IMR-90 (cell line): ENCODE measurements at regions not wholly inside any gene's neighbourhood (a gene's known extent, or its start where the extent isn't known, plus 50 kb on each side); places are given as distances from the start of the nearest gene placed in this dataset.

Experiments used
- ATAC-seq: fragments of 200-7000 bp; cut with Tn5 transposase; 2 replicates; pipeline ENCODE4 v1.9.1; 2020; ENCODE audit warnings: low read depth, mild to moderate bottlenecking, moderate library complexity
- BruUV-seq: library from RNA; stranded (reverse); fragments of 400-500 nt; replicated peaks from 2 replicates; lab custom pipeline; 2021; lab: Mats Ljungman, UMichigan
- CTCF ChIA-PET: fragments of 300-600 bp; formaldehyde crosslinking; extraction: SDS; loops from one replicate; lab custom pipeline; 2021; ENCODE audit warnings: antibody characterized with exemption; lab: Yijun Ruan, JAX
- POLR2A ChIA-PET: fragments of 300-600 bp; sonication (Branson Sonifier 250); formaldehyde crosslinking; loops from one replicate; lab custom pipeline; 2022; ENCODE audit warnings: antibody characterized with exemption; ENCODE audit not compliant: unreplicated experiment; lab: Charles Lee
- DNase-seq: peaks from one replicate; pipeline ENCODE4 v3.0.0; 2013
- H2AFZ ChIP-seq: replicated peaks from 2 replicates; pipeline ENCODE3; 2013; ENCODE audit warnings: low read length, mild to moderate bottlenecking; ENCODE audit not compliant: poor library complexity
- H2AK5ac ChIP-seq: 2 replicates; pipeline ENCODE4 v1.6.1; 2013; ENCODE audit warnings: low read depth, low read length, inconsistent platforms
- H2AK9ac ChIP-seq: replicated peaks from 2 replicates; pipeline ENCODE3; 2013; ENCODE audit warnings: mild to moderate bottlenecking, low read depth, low read length, moderate library complexity; ENCODE audit not compliant: poor library complexity
- H2BK120ac ChIP-seq: 2 replicates; pipeline ENCODE4 v1.6.1; 2013; ENCODE audit warnings: low read depth, low read length, inconsistent platforms
- H2BK15ac ChIP-seq: 3 replicates; pipeline ENCODE4 v1.6.1; 2013; ENCODE audit warnings: low read depth, low read length, inconsistent platforms
- H2BK20ac ChIP-seq: 2 replicates; pipeline ENCODE4 v1.6.1; 2013; ENCODE audit warnings: low read depth, mild to moderate bottlenecking, inconsistent platforms, low read length, moderate library complexity
- H2BK5ac ChIP-seq: 2 replicates; pipeline ENCODE4 v1.6.1; 2013; ENCODE audit warnings: mild to moderate bottlenecking, low read depth, low read length, inconsistent platforms; ENCODE audit not compliant: poor library complexity, severe bottlenecking
- H3K14ac ChIP-seq: replicated peaks from 2 replicates; pipeline ENCODE4 v1.6.1; 2013; ENCODE audit warnings: low read depth, low read length, inconsistent platforms
- H3K18ac ChIP-seq: 2 replicates; pipeline ENCODE4 v1.6.1; 2013; ENCODE audit warnings: low read depth, low read length, control low read depth
- H3K23ac ChIP-seq: 2 replicates; pipeline ENCODE4 v1.6.1; 2013; ENCODE audit warnings: low read depth, low read length, inconsistent platforms
- H3K27ac ChIP-seq: 2 replicates; pipeline ENCODE4 v1.5.1; 2013; ENCODE audit warnings: mild to moderate bottlenecking, control low read depth, low read length; ENCODE audit not compliant: insufficient read depth
- H3K27me3 ChIP-seq: 2 replicates; pipeline ENCODE4 v1.6.1; 2013; ENCODE audit warnings: low read length; ENCODE audit not compliant: control insufficient read depth, insufficient read depth
- H3K36me3 ChIP-seq: 2 replicates; pipeline ENCODE4 v1.6.1; 2013; ENCODE audit warnings: low read length, mixed read lengths; ENCODE audit not compliant: control insufficient read depth, insufficient read depth
- H3K4ac ChIP-seq: 2 replicates; pipeline ENCODE4 v1.6.1; 2013; ENCODE audit warnings: low read depth, low read length, inconsistent platforms
- H3K4me1 ChIP-seq: 2 replicates; pipeline ENCODE4 v1.6.1; 2013; ENCODE audit warnings: low read length, mixed read lengths; ENCODE audit not compliant: control insufficient read depth, insufficient read depth
- H3K4me2 ChIP-seq: 2 replicates; pipeline ENCODE4 v1.6.1; 2013; ENCODE audit warnings: low read depth, mild to moderate bottlenecking, control low read depth, low read length, moderate library complexity
- H3K4me3 ChIP-seq: 2 replicates; pipeline ENCODE4 v1.5.1; 2013; ENCODE audit warnings: low read depth, mild to moderate bottlenecking, control low read depth, low read length, moderate library complexity; ENCODE audit not compliant: insufficient read depth
- H3K56ac ChIP-seq: 2 replicates; pipeline ENCODE4 v1.6.1; 2013; ENCODE audit warnings: low read length, inconsistent platforms; ENCODE audit not compliant: insufficient read depth; ENCODE audit errors: extremely low read depth
- H3K79me1 ChIP-seq, 2 experiments: 2 replicates each; pipeline ENCODE4 v1.6.1; 2013; ENCODE audit warnings: low read length in 2 of 2, inconsistent platforms in 1 of 2, low read depth in 1 of 2
- H3K9ac ChIP-seq: 2 replicates; pipeline ENCODE4 v1.6.1; 2013; ENCODE audit warnings: low read depth, low read length, control low read depth
- H3K9me1 ChIP-seq: 2 replicates; pipeline ENCODE4 v1.6.1; 2013; ENCODE audit warnings: low read length, inconsistent platforms; ENCODE audit not compliant: insufficient read depth
- H3K9me3 ChIP-seq: 2 replicates; pipeline ENCODE4 v1.6.1; 2013; ENCODE audit warnings: low read length; ENCODE audit not compliant: control insufficient read depth, insufficient read depth
- H4K20me1 ChIP-seq: 2 replicates; pipeline ENCODE4 v1.6.1; 2013; ENCODE audit warnings: low read length, inconsistent platforms; ENCODE audit not compliant: insufficient read depth
- H4K5ac ChIP-seq: 2 replicates; pipeline ENCODE4 v1.6.1; 2013; ENCODE audit warnings: mild to moderate bottlenecking, low read depth, low read length, control low read depth
- H4K8ac ChIP-seq, 2 experiments: 2 replicates each; pipeline ENCODE4 v1.6.1; 2013; ENCODE audit warnings: low read depth in 2 of 2, low read length in 2 of 2, control low read depth in 1 of 2, inconsistent platforms in 1 of 2
- H4K91ac ChIP-seq: 2 replicates; pipeline ENCODE4 v1.6.1; 2013; ENCODE audit warnings: low read depth, low read length, inconsistent platforms; ENCODE audit not compliant: insufficient read depth
- CEBPB ChIP-seq: IDR thresholded peaks from 2 replicates; pipeline ENCODE4 v1.6.1; 2012; ENCODE audit warnings: low read depth, low read length, improper control_type of control experiment
- CHD1 ChIP-seq: IDR thresholded peaks from 2 replicates; pipeline ENCODE4 v1.6.1; 2012; ENCODE audit warnings: low read depth, low read length, improper control_type of control experiment
- CTCF ChIP-seq: conservative IDR thresholded peaks from 2 replicates; pipeline ENCODE4 v1.5.1; 2012; ENCODE audit warnings: mild to moderate bottlenecking, low read depth, low read length, improper control_type of control experiment
- FOS ChIP-seq: fragments of 150-350 bp; IDR thresholded peaks from 2 replicates; pipeline ENCODE4 v1.6.1; 2016; ENCODE audit warnings: low read depth, low read length
- MAFK ChIP-seq: IDR thresholded peaks from 2 replicates; pipeline ENCODE4 v1.6.1; 2012; ENCODE audit warnings: low read depth, low read length, improper control_type of control experiment
- MAZ ChIP-seq: IDR thresholded peaks from 2 replicates; pipeline ENCODE4 v1.6.1; 2012; ENCODE audit warnings: low read depth, mild to moderate bottlenecking, low read length, improper control_type of control experiment, moderate library complexity, borderline replicate concordance
- MXI1 ChIP-seq: IDR thresholded peaks from 2 replicates; pipeline ENCODE4 v1.6.1; 2012; ENCODE audit warnings: low read depth, mild to moderate bottlenecking, low read length, moderate library complexity, borderline replicate concordance
- NFE2L2 ChIP-seq: fragments of 150-350 bp; IDR thresholded peaks from 2 replicates; pipeline ENCODE4 v1.6.1; 2016; ENCODE audit warnings: low read depth, mild to moderate bottlenecking, low read length
- POLR2A ChIP-seq: IDR thresholded peaks from 2 replicates; pipeline ENCODE4 v1.6.1; 2012; ENCODE audit warnings: mild to moderate bottlenecking, low read depth, low read length
- RFX5 ChIP-seq: IDR thresholded peaks from 2 replicates; pipeline ENCODE4 v1.8.0; 2012; ENCODE audit warnings: low read depth, mild to moderate bottlenecking, low read length, moderate library complexity
- SMC3 ChIP-seq: fragments of 150-350 bp; IDR thresholded peaks from 2 replicates; pipeline ENCODE4 v1.6.1; 2016; ENCODE audit warnings: low read depth, mild to moderate bottlenecking, antibody characterized with exemption, low read length, moderate library complexity
- USF2 ChIP-seq: fragments of 150-350 bp; IDR thresholded peaks from 2 replicates; pipeline ENCODE4 v1.6.1; 2017; ENCODE audit warnings: mild to moderate bottlenecking, antibody characterized with exemption, low read length, low read depth
- WGBS, 2 experiments: methylation state at CpG; one replicate each; pipeline versions ENCODE4 v1.1.5 to v1.1.7; 2013; ENCODE audit warnings: missing lambda C conversion rate in 2 of 2; ENCODE audit not compliant: insufficient read length in 1 of 2; ENCODE audit errors: extremely low coverage in 2 of 2; 5-methylcytosine and 5-hydroxymethylcytosine counted together
- dilution Hi-C: fragments of 300-500 bp; cut with HindIII; formaldehyde crosslinking; loops from one replicate; pipeline ENCODE4 v1.14.3; 2018; ENCODE audit warnings: low sequenced_read_pairs; ENCODE audit not compliant: unreplicated experiment
- in situ Hi-C: fragments of 300-500 bp; cut with MboI; formaldehyde crosslinking; loops from 3 replicates; pipeline ENCODE4 v1.14.3; 2019; ENCODE audit warnings: low sequenced_read_pairs, inconsistent platforms, mixed read lengths
- intact Hi-C: fragments of 100-400 bp; cut with micrococcal nuclease; formaldehyde crosslinking; loops from 2 replicates; pipeline ENCODE4 v1.10.0; 2022

GRCh38 chr7:25485026-25485425 is 256.7 kb upstream of the NPVF start:
- no peak overlapping the region for H3K4me2 ChIP-seq
- dilution Hi-C loops = no loop called here
- H4K5ac ChIP-seq = no peak overlapping the region
- H2BK20ac ChIP-seq = no peak overlapping the region
- no peak overlapping the region for H2AK5ac ChIP-seq
- no peak overlapping the region for H3K9ac ChIP-seq
- no TSS peak for BruUV-seq
- no peak overlapping the region for H3K27ac ChIP-seq
- H3K4ac ChIP-seq = no peak overlapping the region
- ATAC-seq (no peak), DNase-seq (no peak)
- H3K4me3 ChIP-seq = no peak overlapping the region
- H3K23ac ChIP-seq = no peak overlapping the region
- in situ Hi-C loops = no loop called here
- H2AFZ ChIP-seq = no peak overlapping the region
- H4K8ac ChIP-seq = no peak overlapping the region
- ChIA-PET POLR2A (no interaction called here), CTCF (no interaction called here)
- no peaks in the 10 kb centered on the region for H4K20me1 ChIP-seq
- H2BK15ac ChIP-seq = no peak overlapping the region
- no peaks in the 10 kb centered on the region for H3K36me3 ChIP-seq
- no CpG with 5 or more reads among the region's 1 CpG for WGBS, 2 experiments
- no peak overlapping the region for H2BK5ac ChIP-seq
- H3K27me3 ChIP-seq = no peaks in the 10 kb centered on the region
- H3K79me1 ChIP-seq = no peaks in the 10 kb centered on the region
- no peak overlapping the region for H3K18ac ChIP-seq
- H2BK120ac ChIP-seq = no peak overlapping the region
- TF ChIP-seq CTCF (no peak), CHD1 (no peak), RFX5 (no peak), MAFK (no peak), CEBPB (no peak), MAZ (no peak), USF2 (no peak), NFE2L2 (no peak), FOS (no peak), POLR2A (no peak), MXI1 (no peak), SMC3 (no peak)
- H3K9me1 ChIP-seq = no peaks in the 10 kb centered on the region
- no peak overlapping the region for H3K56ac ChIP-seq
- intact Hi-C loops = no loop called here
- H3K4me1 ChIP-seq = no peaks in the 10 kb centered on the region
- no peaks in the 10 kb centered on the region for H3K9me3 ChIP-seq
- no peak overlapping the region for H3K14ac ChIP-seq
- no peak overlapping the region for H2AK9ac ChIP-seq
- no peak overlapping the region for H4K91ac ChIP-seq
